ENCODE measurements at regions not wholly inside any gene's neighbourhood (a gene's known extent, or its start where the extent isn't known, plus 50 kb on each side); places are given as distances from the start of the nearest gene placed in this dataset.

DNA sequence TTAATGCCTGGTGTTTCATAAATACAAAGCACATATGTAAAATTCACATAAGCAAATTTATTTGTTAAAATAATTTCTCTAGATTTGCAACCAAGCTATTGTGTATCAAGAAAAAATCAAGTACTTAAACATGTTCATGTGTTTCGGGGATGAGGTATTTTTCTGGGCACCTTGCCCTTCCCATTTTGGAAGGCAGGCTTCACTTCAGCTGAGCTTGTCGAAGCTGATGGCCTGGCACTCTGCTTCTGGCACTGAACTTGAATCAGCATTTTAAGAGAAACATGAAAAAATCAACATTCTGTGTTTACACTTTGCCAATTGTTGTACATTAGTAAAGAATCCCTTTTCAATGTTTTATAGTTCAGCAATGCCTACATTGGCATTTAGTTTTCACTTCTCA is 179.1 kb upstream of the STEAP4 start:
- no TSS peak for BruUV-seq (replicated peaks)
- H3K27ac ChIP-seq (ENCODE audit: low read length): no peak overlapping the region
- no peak for TF ChIP-seq EZH2phosphoT487 (IDR thresholded peaks at IDR 0.05; ENCODE audit: borderline replicate concordance, low read length)
- no peaks in the 10 kb centered on the region for H3K36me3 ChIP-seq (ENCODE audit: low read depth, low read length)
- no peaks in the 10 kb centered on the region for H3K9me3 ChIP-seq (ENCODE audit: low read length)
- H3K27me3 ChIP-seq (ENCODE audit: low read length): peaks cover 24% of the 10 kb centered on the region; the same call in 1 of the 2 replicates
- DNase-seq (no peak), ATAC-seq (no peak)
- H3K9ac ChIP-seq (ENCODE audit: low read length): no peak overlapping the region
- H3K4me2 ChIP-seq (ENCODE audit: low read length): no peak overlapping the region
- no peaks in the 10 kb centered on the region for H3K9me2 ChIP-seq (replicated peaks; ENCODE audit: low read length)
- no peaks in the 10 kb centered on the region for H3K4me1 ChIP-seq (ENCODE audit: insufficient read depth, low read length)
- H4K20me1 ChIP-seq (ENCODE audit: low read length): no peaks in the 10 kb centered on the region
- no peak overlapping the region for H2AFZ ChIP-seq (ENCODE audit: low read length)
- POLR2A ChIA-PET (ENCODE audit: unreplicated experiment): no interaction called here
- intact Hi-C loops (cut with micrococcal nuclease): no loop called here
- H3K79me2 ChIP-seq (ENCODE audit: low read length): no peaks in the 10 kb centered on the region
- H3F3A ChIP-seq (ENCODE audit: low read length, unreplicated experiment): no peaks in the 10 kb centered on the region
- CTCF ChIA-PET: no interaction called here
- no peak overlapping the region for H3K4me3 ChIP-seq (ENCODE audit: low read length)

- Histone ChIP-seq H3K4me2 (ENCODE audit: low read length) (no peak overlapping the region), H2AFZ (ENCODE audit: low read length) (no peak overlapping the region), H3K27ac (ENCODE audit: low read length) (no peak overlapping the region), H3K9me3 (ENCODE audit: low read length) (no peaks in the 10 kb centered on the region), H3K79me2 (ENCODE audit: low read length) (no peaks in the 10 kb centered on the region), H4K20me1 (ENCODE audit: low read length) (no peaks in the 10 kb centered on the region), H3K36me3 (ENCODE audit: low read depth, low read length) (no peaks in the 10 kb centered on the region), H3K9ac (ENCODE audit: low read length) (no peak overlapping the region), H3F3A (ENCODE audit: low read length, unreplicated experiment) (no peaks in the 10 kb centered on the region), H3K4me1 (ENCODE audit: insufficient read depth, low read length) (no peaks in the 10 kb centered on the region), H3K9me2 (replicated peaks; ENCODE audit: low read length) (no peaks in the 10 kb centered on the region), H3K4me3 (ENCODE audit: low read length) (no peak overlapping the region), H3K27me3 (ENCODE audit: low read length) (peaks cover 24% of the 10 kb centered on the region; the same call in 1 of the 2 replicates)
- intact Hi-C loops (cut with micrococcal nuclease): no loop called here
- TF ChIP-seq EZH2phosphoT487 (IDR thresholded peaks at IDR 0.05; ENCODE audit: borderline replicate concordance, low read length): no peak
- TF ChIP-seq, protein P1, sequence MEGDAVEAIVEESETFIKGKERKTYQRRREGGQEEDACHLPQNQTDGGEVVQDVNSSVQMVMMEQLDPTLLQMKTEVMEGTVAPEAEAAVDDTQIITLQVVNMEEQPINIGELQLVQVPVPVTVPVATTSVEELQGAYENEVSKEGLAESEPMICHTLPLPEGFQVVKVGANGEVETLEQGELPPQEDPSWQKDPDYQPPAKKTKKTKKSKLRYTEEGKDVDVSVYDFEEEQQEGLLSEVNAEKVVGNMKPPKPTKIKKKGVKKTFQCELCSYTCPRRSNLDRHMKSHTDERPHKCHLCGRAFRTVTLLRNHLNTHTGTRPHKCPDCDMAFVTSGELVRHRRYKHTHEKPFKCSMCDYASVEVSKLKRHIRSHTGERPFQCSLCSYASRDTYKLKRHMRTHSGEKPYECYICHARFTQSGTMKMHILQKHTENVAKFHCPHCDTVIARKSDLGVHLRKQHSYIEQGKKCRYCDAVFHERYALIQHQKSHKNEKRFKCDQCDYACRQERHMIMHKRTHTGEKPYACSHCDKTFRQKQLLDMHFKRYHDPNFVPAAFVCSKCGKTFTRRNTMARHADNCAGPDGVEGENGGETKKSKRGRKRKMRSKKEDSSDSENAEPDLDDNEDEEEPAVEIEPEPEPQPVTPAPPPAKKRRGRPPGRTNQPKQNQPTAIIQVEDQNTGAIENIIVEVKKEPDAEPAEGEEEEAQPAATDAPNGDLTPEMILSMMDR (conservative IDR thresholded peaks at IDR 0.05; ENCODE audit: low read depth, low read length): no peak
- no peak for TF ChIP-seq EZH2 (IDR thresholded peaks at IDR 0.05; ENCODE audit: low read length, unreplicated experiment)
- ATAC-seq: no peak
- ChIA-PET POLR2A (ENCODE audit: unreplicated experiment) (no interaction called here), CTCF (no interaction called here)
- no TSS peak for BruUV-seq (replicated peaks)
- no peak for DNase-seq
Measured at GRCh38 chr7:88484551-88484950, 177.9 kb upstream of the STEAP4 start.

- Histone ChIP-seq H2AFZ (ENCODE audit: low read length) (no peak overlapping the region), H3K27ac (ENCODE audit: low read length) (no peak overlapping the region), H3K27me3 (ENCODE audit: low read length) (0 out of 2 replicates have a peak, but pooled peaks cover 13% of the 10 kb centered on the region), H3K79me2 (ENCODE audit: low read length) (no peaks in the 10 kb centered on the region), H3K4me1 (ENCODE audit: insufficient read depth, low read length) (no peaks in the 10 kb centered on the region), H3K36me3 (ENCODE audit: low read depth, low read length) (no peaks in the 10 kb centered on the region), H3K4me3 (ENCODE audit: low read length) (no peak overlapping the region), H3K4me2 (ENCODE audit: low read length) (no peak overlapping the region), H3F3A (ENCODE audit: low read length, unreplicated experiment) (no peaks in the 10 kb centered on the region), H3K9ac (ENCODE audit: low read length) (no peak overlapping the region), H4K20me1 (ENCODE audit: low read length) (no peaks in the 10 kb centered on the region), H3K9me2 (replicated peaks; ENCODE audit: low read length) (no peaks in the 10 kb centered on the region), H3K9me3 (ENCODE audit: low read length) (no peaks in the 10 kb centered on the region)
- intact Hi-C loops (cut with micrococcal nuclease): no loop called here
- BruUV-seq (replicated peaks): no TSS peak
- ATAC-seq (no peak), DNase-seq (no peak)
- ChIA-PET CTCF (no interaction called here), POLR2A (ENCODE audit: unreplicated experiment) (no interaction called here)
- TF ChIP-seq, protein P1 (conservative IDR thresholded peaks at IDR 0.05; ENCODE audit: low read depth, low read length): no peak
- TF ChIP-seq EZH2phosphoT487 (IDR thresholded peaks at IDR 0.05; ENCODE audit: borderline replicate concordance, low read length) (no peak), EZH2 (IDR thresholded peaks at IDR 0.05; ENCODE audit: low read length, unreplicated experiment) (no peak)
Measured at GRCh38 chr7:88480896-88481295, 174.2 kb upstream of the STEAP4 start.
